ENCODE measurements at regions not wholly inside any gene's neighbourhood (a gene's known extent, or its start where the extent isn't known, plus 50 kb on each side); places are given as distances from the start of the nearest gene placed in this dataset.

DNA sequence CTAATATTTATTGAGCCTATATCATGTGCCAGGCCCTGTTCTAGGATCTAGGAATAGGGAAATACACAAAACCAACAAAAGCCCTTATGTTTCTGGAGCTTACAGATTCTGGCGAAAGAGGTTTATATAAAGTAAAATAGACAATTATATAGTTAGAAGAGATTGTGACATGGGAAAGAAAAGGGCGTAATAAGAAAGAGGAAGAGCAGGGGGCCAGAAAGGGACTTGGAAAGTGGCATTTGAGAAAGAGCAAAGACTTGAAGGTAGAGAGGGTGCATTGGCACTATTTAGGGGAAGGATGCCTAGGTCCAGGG is 322.5 kb upstream of the FAM78B start:
- TF ChIP-seq GATA2 (IDR thresholded peaks at IDR 0.05; ENCODE audit: low read depth, low read length) (no peak), GATA3 (IDR thresholded peaks at IDR 0.05; ENCODE audit: low read depth, low read length) (no peak)

DNA sequence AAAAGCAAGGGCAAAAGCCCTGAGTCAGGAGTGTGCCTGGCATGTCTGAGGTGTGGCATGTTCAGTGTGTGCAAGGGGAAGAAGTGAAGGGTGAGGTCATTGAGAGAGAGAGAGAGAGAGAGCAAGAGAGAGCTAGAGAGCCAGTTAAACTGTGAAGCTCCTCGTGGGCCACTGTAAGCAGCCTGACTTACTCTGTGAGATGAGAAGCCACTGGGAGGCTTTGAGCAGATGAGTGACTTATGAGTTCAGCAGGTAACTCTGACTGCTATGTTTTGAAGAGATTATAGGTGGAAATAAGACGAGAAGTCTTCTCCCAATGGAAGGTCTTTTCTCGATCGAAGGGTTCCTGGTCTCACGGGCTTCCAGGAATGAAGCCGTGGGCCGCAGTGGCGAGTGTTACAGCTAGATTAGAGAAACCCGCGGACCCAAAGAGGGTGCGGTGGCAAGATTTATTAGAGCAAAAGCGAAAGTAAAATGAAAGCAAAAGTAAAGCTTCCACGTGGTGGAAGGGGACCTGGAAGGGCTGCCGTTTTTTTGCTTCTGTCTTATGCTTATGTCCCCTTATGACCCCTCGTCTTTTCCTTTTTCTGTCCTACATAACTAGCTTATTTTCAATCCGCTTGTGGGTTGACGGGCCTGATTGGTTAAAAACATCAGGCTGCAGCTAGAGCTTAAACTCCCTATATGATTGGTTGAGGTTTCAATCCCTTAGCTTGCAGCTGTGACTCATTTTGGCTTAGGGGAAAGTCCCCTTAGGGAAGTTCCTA is 323.1 kb upstream of the FAM78B start:
- TF ChIP-seq GATA2 (IDR thresholded peaks at IDR 0.05; ENCODE audit: low read depth, low read length) (no peak), GATA3 (IDR thresholded peaks at IDR 0.05; ENCODE audit: low read depth, low read length) (no peak)

DNA sequence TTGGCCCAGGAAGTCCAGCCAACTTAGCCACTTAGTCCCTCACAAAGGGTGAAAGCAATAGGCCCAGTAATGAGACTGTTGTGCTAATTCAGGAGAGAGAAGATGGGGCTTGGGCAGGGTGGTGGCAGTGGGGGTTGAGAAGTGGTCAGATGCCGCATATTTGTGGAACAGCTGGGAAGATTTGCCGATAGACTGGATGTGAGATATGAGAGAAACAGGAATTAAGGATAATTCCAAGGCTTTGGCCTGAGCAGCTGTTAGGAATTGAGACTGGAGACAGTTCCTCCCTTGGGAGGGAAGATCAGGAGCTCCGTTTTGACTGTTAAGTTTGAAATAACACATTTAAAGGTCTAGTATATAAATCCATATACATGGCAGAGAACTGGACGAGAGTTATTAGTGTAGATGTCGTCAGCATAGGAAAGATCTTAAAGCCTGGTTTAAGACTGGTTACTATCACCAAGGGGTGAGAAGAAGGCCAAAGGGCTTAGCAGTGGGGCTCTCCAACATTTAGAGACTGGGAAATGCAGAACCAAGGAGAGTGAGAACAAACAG is 323.7 kb upstream of the FAM78B start:
- TF ChIP-seq GATA2 (IDR thresholded peaks at IDR 0.05; ENCODE audit: low read depth, low read length) (no peak), GATA3 (IDR thresholded peaks at IDR 0.05; ENCODE audit: low read depth, low read length) (no peak)

DNA sequence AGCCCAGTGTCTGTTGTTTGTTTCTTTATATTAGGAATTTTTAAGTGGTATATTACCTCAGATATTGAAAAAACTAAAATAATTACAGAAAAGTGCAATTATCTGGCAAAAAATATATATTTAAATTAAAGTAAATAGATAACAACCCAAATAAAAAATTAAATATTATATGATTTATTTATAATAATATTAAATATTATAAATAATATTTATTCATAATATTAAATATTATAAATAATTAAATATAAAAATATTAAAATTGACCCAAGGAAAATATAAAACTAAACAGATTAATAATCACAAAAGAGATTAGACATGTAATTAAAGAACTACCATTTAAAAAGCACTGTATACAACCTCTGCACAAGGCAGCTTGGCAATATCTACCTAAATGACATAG is 331.9 kb upstream of the POGK start:
- TF ChIP-seq GATA3 (IDR thresholded peaks at IDR 0.05; ENCODE audit: low read depth, low read length) (no peak), GATA2 (IDR thresholded peaks at IDR 0.05; ENCODE audit: low read depth, low read length) (no peak)

DNA sequence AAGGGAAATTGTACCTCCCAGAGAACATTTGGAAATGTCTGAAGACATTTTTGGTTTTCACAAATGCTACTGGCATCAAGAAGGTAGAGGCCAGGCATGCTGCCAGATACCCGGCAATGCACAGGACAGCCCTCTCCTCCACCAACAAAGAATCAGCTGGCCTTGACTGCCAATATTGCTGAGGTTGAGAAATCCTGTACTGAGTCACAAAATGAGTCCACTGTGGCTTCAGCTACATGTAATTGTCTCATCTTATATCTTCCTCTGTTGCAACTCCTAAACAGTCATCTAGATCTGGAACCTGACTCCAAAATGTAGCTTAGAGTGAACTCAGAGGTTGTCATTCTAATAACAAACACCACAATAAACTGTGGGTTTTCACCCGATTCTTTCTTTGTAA is 327.5 kb upstream of the POGK start:
- TF ChIP-seq GATA2 (IDR thresholded peaks at IDR 0.05; ENCODE audit: low read depth, low read length) (no peak), GATA3 (IDR thresholded peaks at IDR 0.05; ENCODE audit: low read depth, low read length) (no peak)

DNA sequence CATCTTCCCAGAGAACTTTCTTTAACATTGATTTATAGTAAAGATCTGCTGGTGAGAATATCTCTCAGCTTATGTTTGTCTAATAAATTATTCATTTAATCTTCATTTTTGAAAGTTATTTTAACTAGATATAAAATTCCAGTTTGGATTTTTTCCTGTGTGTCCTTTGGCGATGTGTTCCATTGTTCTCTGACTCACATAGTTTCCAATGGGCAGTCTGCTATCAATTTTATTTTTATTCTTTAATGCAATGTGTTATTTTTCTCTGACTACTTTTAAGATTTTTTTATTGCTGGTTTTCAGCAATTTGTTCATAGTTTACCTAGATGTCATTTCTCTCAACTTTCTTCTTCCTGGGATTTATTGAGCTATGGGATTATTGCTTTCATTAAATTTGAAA is 325.2 kb upstream of the POGK start:
- TF ChIP-seq GATA2 (IDR thresholded peaks at IDR 0.05; ENCODE audit: low read depth, low read length) (no peak), GATA3 (IDR thresholded peaks at IDR 0.05; ENCODE audit: low read depth, low read length) (no peak)

DNA sequence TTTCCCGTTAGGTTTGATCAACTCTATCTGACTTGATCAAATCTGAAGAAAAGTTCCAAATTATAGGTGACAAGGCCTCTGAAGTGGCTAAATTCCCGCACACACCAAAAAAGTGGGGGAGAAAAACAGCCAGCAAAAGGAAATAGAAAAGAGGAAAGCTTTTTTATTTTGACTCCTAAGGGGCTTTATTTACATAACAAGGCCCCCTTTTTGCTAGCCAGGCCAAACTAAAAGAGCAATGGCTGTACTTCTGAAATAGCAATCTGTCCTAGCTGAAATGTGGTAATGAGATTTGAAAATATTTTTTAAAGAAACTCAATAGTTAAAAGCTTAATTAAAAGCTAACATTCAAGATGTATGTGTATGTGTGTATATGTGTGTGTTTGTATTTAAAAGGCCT is 311.5 kb upstream of the POGK start:
- TF ChIP-seq GATA3 (IDR thresholded peaks at IDR 0.05; ENCODE audit: low read depth, low read length), result no peak
- TF ChIP-seq GATA2 (IDR thresholded peaks at IDR 0.05; ENCODE audit: low read depth, low read length), result no peak

DNA sequence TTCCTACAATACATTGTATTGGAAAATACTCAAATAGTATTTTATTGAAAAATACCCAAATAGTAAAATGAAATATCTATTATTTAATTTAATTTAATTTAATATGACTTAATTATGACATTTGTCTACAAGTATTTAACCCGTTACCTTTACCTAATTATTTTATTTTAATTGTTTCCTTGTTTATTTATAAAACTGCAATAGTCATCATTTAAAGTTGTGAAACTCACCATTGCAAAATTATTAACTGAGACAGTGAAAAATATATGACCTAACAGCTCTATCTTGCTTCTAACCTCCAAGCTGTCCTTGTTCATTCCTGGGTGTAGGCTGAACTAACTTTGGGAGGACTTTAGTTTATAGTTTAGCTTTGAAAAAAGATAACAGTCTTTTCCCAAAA is 300.6 kb upstream of the POGK start:
- TF ChIP-seq GATA3 (IDR thresholded peaks at IDR 0.05; ENCODE audit: low read depth, low read length) (no peak), GATA2 (IDR thresholded peaks at IDR 0.05; ENCODE audit: low read depth, low read length) (no peak)

DNA sequence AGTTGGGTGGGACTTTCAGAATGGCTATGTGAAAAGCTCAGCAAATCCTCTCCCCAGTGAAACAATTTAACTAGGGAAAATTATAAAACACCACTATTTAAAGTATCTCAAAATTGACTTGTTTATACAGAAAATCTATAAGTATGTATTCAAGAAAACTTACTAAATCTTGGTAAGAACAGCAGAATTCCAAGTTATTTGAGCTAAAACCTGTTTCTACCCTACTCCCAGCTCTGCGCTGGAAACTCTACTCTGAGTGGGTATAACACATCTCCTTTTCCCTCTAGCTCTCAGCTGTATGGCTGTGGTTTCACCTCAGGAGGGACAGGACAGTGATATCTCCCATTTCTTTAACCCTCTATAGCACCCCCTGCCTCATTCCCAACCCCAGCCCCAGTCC is 295.2 kb upstream of the POGK start:
- TF ChIP-seq GATA3 (IDR thresholded peaks at IDR 0.05; ENCODE audit: low read depth, low read length), result no peak
- TF ChIP-seq GATA2 (IDR thresholded peaks at IDR 0.05; ENCODE audit: low read depth, low read length), result no peak

DNA sequence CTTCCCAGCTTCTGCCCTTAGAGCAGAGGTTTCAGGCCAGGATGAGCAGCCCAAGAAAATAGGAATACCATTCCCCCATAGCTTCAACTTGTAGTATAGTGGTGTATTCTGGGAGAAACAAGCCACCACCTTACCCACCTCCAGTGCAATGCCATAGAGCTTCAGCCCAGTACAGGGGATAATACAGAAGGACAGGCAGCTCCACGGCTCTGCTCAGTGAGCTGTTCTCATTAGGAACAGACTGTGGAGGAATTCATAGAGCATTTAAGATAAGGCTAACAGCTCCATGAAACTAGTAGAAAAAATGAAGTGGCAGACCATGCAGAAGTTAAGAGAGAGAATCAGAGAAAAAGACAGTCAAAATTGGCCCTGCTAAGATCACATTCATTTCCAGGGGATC is 294.7 kb upstream of the POGK start:
- TF ChIP-seq GATA3 (IDR thresholded peaks at IDR 0.05; ENCODE audit: low read depth, low read length) (no peak), GATA2 (IDR thresholded peaks at IDR 0.05; ENCODE audit: low read depth, low read length) (no peak)

DNA sequence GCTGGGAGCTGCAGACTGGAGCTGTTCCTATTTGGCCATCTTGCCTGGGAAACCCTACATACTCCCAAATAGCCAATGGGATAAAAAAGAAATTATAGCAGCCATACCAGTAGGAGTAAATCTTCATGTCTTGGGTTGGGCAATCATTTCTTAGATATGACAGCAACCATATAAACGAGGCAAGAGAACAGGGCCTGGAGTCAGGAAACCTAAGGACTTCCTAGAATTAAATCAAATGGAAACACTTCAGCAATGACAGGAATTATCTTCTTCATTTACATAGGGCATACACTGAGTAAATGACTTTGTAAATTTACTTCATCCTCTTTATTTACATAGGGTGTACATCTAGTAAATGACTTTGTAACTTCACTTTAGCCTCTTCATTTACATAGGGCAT is 286.6 kb upstream of the POGK start:
- TF ChIP-seq GATA3 (IDR thresholded peaks at IDR 0.05; ENCODE audit: low read depth, low read length) (no peak), GATA2 (IDR thresholded peaks at IDR 0.05; ENCODE audit: low read depth, low read length) (no peak)

DNA sequence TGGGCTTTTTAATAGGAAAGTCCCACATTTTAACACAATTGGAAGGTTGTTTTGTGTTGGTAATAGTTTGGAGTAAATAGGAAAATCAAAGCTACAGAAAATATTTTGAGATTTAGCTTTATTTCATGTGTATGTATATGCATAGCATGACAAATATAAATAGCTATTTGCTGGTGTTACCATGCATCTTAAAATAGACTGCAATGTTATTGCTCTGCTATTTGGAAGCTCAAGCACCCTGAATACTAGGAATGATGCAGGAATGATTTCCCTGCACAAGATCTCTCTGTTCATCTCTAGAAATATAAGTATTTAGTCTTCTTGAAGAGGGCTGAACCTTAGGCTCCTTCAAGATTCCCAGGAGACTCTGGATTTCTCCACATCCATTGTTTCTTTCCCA is 268.3 kb upstream of the POGK start:
- no peak for TF ChIP-seq GATA3 (IDR thresholded peaks at IDR 0.05; ENCODE audit: low read depth, low read length)
- no peak for TF ChIP-seq GATA2 (IDR thresholded peaks at IDR 0.05; ENCODE audit: low read depth, low read length)

DNA sequence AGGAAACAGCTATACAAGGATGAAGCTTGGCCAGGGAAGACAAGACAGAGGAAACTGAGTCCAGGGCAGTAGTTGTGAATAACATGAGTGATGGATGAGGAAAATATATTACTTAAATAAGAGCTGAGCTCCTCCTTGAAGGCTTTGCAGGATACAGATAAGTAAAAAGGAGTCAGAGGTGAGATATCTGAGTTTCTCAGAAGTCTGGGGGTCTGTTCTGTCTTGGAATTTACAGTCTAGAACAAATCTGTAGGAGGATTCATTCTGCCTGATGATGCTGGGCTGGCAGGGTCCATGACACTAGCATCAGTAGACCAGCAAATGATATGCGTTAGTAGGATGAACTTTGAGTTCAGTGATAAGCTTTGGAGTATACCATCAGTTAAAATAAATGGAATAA is 266.1 kb upstream of the POGK start:
- TF ChIP-seq GATA2 (IDR thresholded peaks at IDR 0.05; ENCODE audit: low read depth, low read length), result no peak
- no peak for TF ChIP-seq GATA3 (IDR thresholded peaks at IDR 0.05; ENCODE audit: low read depth, low read length)

DNA sequence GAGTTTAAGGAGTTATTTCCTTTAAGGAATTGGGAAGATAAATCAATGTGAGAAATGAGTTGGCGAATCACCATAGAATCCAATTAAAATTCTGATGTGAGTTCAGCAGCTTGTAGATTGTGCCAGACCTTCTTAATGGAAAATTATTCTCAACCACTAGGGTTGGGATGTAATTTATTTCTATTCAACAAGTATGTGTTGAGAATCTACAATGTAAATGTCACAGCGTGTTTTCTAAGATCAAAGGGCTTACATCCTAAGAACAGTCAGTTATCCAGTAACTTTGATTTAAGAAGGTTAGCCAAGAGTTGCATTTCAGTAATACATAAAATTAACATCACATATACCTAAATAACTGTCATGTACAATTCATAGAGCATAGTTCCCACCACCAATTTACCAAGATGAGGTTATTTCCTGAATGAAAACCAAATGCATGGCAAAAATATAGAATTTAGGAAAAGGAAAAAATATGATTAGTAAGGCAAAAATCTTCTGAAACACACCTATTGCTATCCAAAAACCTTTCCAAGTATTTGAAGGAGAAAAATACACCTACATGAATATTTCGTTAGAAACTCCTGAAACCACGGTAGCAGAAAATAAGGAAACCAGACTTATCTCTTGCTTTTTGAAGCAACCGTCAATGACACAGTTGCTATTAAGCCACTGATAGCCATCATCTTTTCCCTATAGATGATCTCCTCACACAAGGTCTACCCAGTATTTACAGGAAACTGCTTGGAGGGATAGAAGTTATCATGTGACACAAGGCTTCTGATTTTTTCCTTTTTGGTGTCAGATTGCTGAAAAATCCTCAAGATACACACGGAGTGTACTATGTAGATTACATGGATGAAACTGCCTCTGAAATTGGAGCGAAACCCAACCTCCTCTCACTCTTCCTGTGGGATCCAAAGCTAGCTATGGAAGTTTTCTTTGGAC is 259.4 kb upstream of the POGK start:
- TF ChIP-seq GATA2 (IDR thresholded peaks at IDR 0.05; ENCODE audit: low read depth, low read length), result no peak
- TF ChIP-seq GATA3 (IDR thresholded peaks at IDR 0.05; ENCODE audit: low read depth, low read length), result no peak

DNA sequence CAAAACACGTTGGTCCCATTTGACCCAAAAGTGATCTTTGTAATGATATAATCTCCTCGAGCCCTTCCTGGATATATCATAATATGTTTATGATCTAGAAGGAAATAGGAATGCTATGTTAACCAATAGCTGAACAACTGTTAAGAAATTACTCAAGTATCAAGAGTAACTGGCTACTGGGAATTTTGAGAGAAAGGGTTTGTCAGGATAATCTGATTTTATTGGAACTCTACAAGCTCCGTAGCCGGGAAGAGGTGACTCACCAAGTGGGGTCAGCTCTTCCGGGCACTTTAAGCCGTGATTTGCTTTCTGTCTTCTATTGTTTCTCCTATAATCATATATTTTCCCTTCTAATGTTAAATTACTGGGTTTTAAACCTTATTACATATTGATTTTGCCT is 250.5 kb upstream of the POGK start:
- TF ChIP-seq GATA3 (IDR thresholded peaks at IDR 0.05; ENCODE audit: low read depth, low read length) (no peak), GATA2 (IDR thresholded peaks at IDR 0.05; ENCODE audit: low read depth, low read length) (no peak)
